Lower lobe of right lung (tissue), 2 donors: ENCODE measurements at regions not wholly inside any gene's neighbourhood (a gene's known extent, or its start where the extent isn't known, plus 50 kb on each side); places are given as distances from the start of the nearest gene placed in this dataset.

Experiments used
- ATAC-seq, 2 donors: fragments of 200-7000 bp; cut with Tn5 transposase; one replicate each; pipeline ENCODE4 v1.9.1; 2020 to 2022; ENCODE audit warnings: mild to moderate bottlenecking in 2 of 2, moderate library complexity in 2 of 2
- DNase-seq: peaks from one replicate; pipeline ENCODE4 v3.0.0-alpha.2; 2020
- H3K27ac ChIP-seq: fragments of 200-600 bp; one replicate; pipeline ENCODE4 v1.8.0; 2022
- H3K27me3 ChIP-seq: fragments of 200-600 bp; one replicate; pipeline ENCODE4 v1.8.0; 2022; ENCODE audit warnings: low read depth
- H3K36me3 ChIP-seq: fragments of 200-600 bp; one replicate; pipeline ENCODE4 v1.8.0; 2022; ENCODE audit warnings: mild to moderate bottlenecking
- H3K4me1 ChIP-seq: fragments of 200-600 bp; one replicate; pipeline ENCODE4 v1.8.0; 2022
- H3K4me3 ChIP-seq: fragments of 200-600 bp; one replicate; pipeline ENCODE4 v1.8.0; 2022; ENCODE audit warnings: mild to moderate bottlenecking
- H3K9me3 ChIP-seq: fragments of 200-600 bp; one replicate; pipeline ENCODE4 v1.8.0; 2022
- intact Hi-C: fragments of 100-400 bp; cut with DNase I; formaldehyde crosslinking; loops from one replicate; pipeline ENCODE4 v1.11.0; 2022
- TF ChIP-seq, protein P1 (sequence below): fragments of 200-600 bp; IDR thresholded peaks from one replicate; pipeline ENCODE4 v1.8.0; 2022; ENCODE audit warnings: antibody characterized with exemption, mild to moderate bottlenecking
- donor health status: DM: no; HTN: yes; CAD: no; lungs with severe emphysema.

- TF ChIP-seq, protein P1, sequence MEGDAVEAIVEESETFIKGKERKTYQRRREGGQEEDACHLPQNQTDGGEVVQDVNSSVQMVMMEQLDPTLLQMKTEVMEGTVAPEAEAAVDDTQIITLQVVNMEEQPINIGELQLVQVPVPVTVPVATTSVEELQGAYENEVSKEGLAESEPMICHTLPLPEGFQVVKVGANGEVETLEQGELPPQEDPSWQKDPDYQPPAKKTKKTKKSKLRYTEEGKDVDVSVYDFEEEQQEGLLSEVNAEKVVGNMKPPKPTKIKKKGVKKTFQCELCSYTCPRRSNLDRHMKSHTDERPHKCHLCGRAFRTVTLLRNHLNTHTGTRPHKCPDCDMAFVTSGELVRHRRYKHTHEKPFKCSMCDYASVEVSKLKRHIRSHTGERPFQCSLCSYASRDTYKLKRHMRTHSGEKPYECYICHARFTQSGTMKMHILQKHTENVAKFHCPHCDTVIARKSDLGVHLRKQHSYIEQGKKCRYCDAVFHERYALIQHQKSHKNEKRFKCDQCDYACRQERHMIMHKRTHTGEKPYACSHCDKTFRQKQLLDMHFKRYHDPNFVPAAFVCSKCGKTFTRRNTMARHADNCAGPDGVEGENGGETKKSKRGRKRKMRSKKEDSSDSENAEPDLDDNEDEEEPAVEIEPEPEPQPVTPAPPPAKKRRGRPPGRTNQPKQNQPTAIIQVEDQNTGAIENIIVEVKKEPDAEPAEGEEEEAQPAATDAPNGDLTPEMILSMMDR, result no peak
- ATAC-seq (no peak), DNase-seq (no peak)
- no peaks in the 10 kb centered on the region for H3K27me3 ChIP-seq
- intact Hi-C loops, result no loop called here
- no peaks in the 10 kb centered on the region for H3K36me3 ChIP-seq
- H3K9me3 ChIP-seq, result no peaks in the 10 kb centered on the region
- H3K4me3 ChIP-seq, result no peak overlapping the region
- no peaks in the 10 kb centered on the region for H3K4me1 ChIP-seq
- no peak overlapping the region for H3K27ac ChIP-seq
Measured at GRCh38 chr7:84474436-84474835, 279.8 kb upstream of the SEMA3A start.

DNA sequence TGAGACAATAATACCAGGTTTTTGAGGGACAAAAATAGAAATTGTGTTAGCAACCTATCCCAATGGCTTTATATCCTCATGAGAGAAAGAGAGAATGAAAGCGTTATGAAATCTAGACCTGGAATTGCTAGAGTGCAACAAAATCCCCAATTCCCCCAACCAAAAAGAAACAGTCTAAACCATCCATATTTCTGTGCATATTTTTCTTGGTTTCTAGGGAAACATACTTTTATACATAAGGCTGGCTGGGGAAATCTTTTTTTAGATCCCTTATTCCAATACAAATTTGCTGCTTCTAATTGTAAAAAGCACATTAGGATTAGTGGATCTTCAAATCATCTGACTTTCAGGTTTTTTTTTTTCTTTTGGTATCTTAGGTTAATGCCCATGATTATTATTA is 277.0 kb upstream of the SEMA3A start:
- Histone ChIP-seq H3K36me3 (no peaks in the 10 kb centered on the region), H3K4me1 (no peaks in the 10 kb centered on the region), H3K27ac (no peak overlapping the region), H3K4me3 (no peak overlapping the region), H3K9me3 (no peaks in the 10 kb centered on the region), H3K27me3 (no peaks in the 10 kb centered on the region)
- TF ChIP-seq, protein P1, result no peak
- DNase-seq (no peak), ATAC-seq (no peak)
- intact Hi-C loops, result no loop called here

DNA sequence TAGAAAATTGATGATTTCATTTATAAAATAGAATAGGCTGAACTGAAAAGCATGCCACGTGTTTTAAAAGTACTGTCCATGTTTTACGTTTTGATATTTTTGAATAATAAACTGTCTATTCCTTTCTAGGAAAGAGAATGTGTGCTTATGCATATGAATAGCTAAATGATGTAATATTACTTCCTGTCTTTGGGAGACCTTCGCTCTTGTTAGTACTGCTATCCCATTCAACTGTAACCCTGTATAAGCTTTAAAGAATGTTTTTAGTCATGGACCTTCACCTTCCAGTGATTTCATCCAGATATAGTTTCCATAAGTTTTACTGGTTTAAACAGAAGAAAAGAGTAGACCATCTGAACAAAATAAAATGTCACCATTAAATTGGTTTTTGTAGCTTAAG is 274.4 kb upstream of the SEMA3A start:
- H3K27ac ChIP-seq, result no peak overlapping the region
- intact Hi-C loops, result no loop called here
- H3K27me3 ChIP-seq, result no peaks in the 10 kb centered on the region
- H3K4me1 ChIP-seq, result no peaks in the 10 kb centered on the region
- H3K4me3 ChIP-seq, result no peak overlapping the region
- DNase-seq, result no peak
- H3K36me3 ChIP-seq, result no peaks in the 10 kb centered on the region
- no peak for ATAC-seq
- no peaks in the 10 kb centered on the region for H3K9me3 ChIP-seq
- TF ChIP-seq, protein P1, result no peak

DNA sequence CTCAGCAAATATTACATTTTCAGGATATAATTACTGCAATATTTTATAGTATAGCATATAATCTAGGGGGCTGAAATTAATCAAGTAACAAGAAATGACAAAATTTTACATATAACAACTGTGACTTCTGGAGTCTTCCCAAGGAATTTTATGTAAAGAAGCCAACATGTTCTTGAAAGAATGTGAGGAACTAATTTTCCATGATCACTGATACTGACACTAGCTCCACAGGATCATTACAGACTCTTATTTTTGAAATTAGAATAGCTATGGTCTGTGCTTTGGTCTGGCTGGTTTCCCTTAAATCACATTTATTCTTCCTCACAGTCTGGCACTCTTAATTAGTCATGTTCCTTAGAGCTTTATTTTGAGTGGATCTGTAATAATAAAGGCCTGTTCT is 267.7 kb upstream of the SEMA3A start:
- TF ChIP-seq, protein P1, result no peak
- Histone ChIP-seq H3K9me3 (no peaks in the 10 kb centered on the region), H3K4me1 (no peaks in the 10 kb centered on the region), H3K27me3 (no peaks in the 10 kb centered on the region), H3K4me3 (no peak overlapping the region), H3K27ac (no peak overlapping the region), H3K36me3 (no peaks in the 10 kb centered on the region)
- DNase-seq (no peak), ATAC-seq (no peak)
- intact Hi-C loops, result no loop called here

- no peaks in the 10 kb centered on the region for H3K36me3 ChIP-seq
- H3K27me3 ChIP-seq, result no peaks in the 10 kb centered on the region
- TF ChIP-seq, protein P1, result no peak
- no peak overlapping the region for H3K27ac ChIP-seq
- H3K4me1 ChIP-seq, result no peaks in the 10 kb centered on the region
- ATAC-seq, result no peak
- intact Hi-C loops, result no loop called here
- DNase-seq, result no peak
- H3K4me3 ChIP-seq, result no peak overlapping the region
- no peaks in the 10 kb centered on the region for H3K9me3 ChIP-seq
Measured at GRCh38 chr7:84461093-84461492, 266.5 kb upstream of the SEMA3A start.

GRCh38 chr7:84455788-84456187 is 261.2 kb upstream of the SEMA3A start:
- TF ChIP-seq, protein P1, result no peak
- Histone ChIP-seq H3K27me3 (no peaks in the 10 kb centered on the region), H3K4me3 (no peak overlapping the region), H3K9me3 (no peaks in the 10 kb centered on the region), H3K27ac (no peak overlapping the region), H3K36me3 (no peaks in the 10 kb centered on the region), H3K4me1 (no peaks in the 10 kb centered on the region)
- intact Hi-C loops, result no loop called here
- ATAC-seq (no peak), DNase-seq (no peak)
